ENCODE measurements at regions not wholly inside any gene's neighbourhood (a gene's known extent, or its start where the extent isn't known, plus 50 kb on each side); places are given as distances from the start of the nearest gene placed in this dataset.

- TF ChIP-seq CTCF (conservative IDR thresholded peaks at IDR 0.05): no peak
- H3K4me1 ChIP-seq (ENCODE audit: control insufficient read depth, insufficient read depth, low read length): no peaks in the 10 kb centered on the region
- no peaks in the 10 kb centered on the region for H3K36me3 Mint-ChIP-seq (ENCODE audit: low read depth)
- H3K9ac ChIP-seq (ENCODE audit: extremely low read depth, low read length, poor library complexity, severe bottlenecking): no peak overlapping the region
- no peak overlapping the region for H3K4me3 ChIP-seq (ENCODE audit: low read length)
- no peaks in the 10 kb centered on the region for H3K36me3 ChIP-seq (ENCODE audit: control insufficient read depth, insufficient read depth, low read length)
- no peaks in the 10 kb centered on the region for H3K27me3 ChIP-seq (ENCODE audit: control insufficient read depth, insufficient read depth, low read length, poor library complexity, severe bottlenecking)
- H3K27me3 Mint-ChIP-seq (ENCODE audit: insufficient read depth): no peaks in the 10 kb centered on the region
- no peaks in the 10 kb centered on the region for H3K4me1 Mint-ChIP-seq
- H3K9me3 ChIP-seq (ENCODE audit: control insufficient read depth, low read length): no peaks in the 10 kb centered on the region
- no peak overlapping the region for H3K27ac Mint-ChIP-seq
- H3K9me3 Mint-ChIP-seq: no peaks in the 10 kb centered on the region
- H3K27ac ChIP-seq (ENCODE audit: low read depth, low read length): no peak overlapping the region
- WGBS, 2 experiments (ENCODE audit: insufficient coverage in 1 of 2, insufficient read length in 1 of 2): 87% methylated on average over 6 of the region's 7 CpGs; no CpG with 5 or more reads in 1 of the 2 experiments
- DNase-seq: no peak
- no peak overlapping the region for H3K4me3 Mint-ChIP-seq
These were observed 292.6 kb upstream of the CDH11 start for GRCh38 chr16:65414284-65414984.

- TF ChIP-seq CTCF (conservative IDR thresholded peaks at IDR 0.05): no peak
- H3K27me3 ChIP-seq (ENCODE audit: control insufficient read depth, insufficient read depth, low read length, poor library complexity, severe bottlenecking): no peaks in the 10 kb centered on the region
- no peaks in the 10 kb centered on the region for H3K36me3 ChIP-seq (ENCODE audit: control insufficient read depth, insufficient read depth, low read length)
- WGBS, 2 experiments (ENCODE audit: insufficient coverage in 1 of 2, insufficient read length in 1 of 2): no CpG with 5 or more reads among the region's 2 CpGs
- no peak overlapping the region for H3K4me3 ChIP-seq (ENCODE audit: low read length)
- Mint-ChIP-seq H3K27me3 (ENCODE audit: insufficient read depth) (no peaks in the 10 kb centered on the region), H3K36me3 (ENCODE audit: low read depth) (no peaks in the 10 kb centered on the region), H3K4me3 (no peak overlapping the region), H3K27ac (no peak overlapping the region), H3K4me1 (no peaks in the 10 kb centered on the region), H3K9me3 (no peaks in the 10 kb centered on the region)
- H3K9me3 ChIP-seq (ENCODE audit: control insufficient read depth, low read length): no peaks in the 10 kb centered on the region
- DNase-seq: no peak
- no peak overlapping the region for H3K9ac ChIP-seq (ENCODE audit: extremely low read depth, low read length, poor library complexity, severe bottlenecking)
- no peaks in the 10 kb centered on the region for H3K4me1 ChIP-seq (ENCODE audit: control insufficient read depth, insufficient read depth, low read length)
- no peak overlapping the region for H3K27ac ChIP-seq (ENCODE audit: low read depth, low read length)
These were observed 292.0 kb upstream of the CDH11 start for GRCh38 chr16:65413861-65414260.

- 93 to 96% methylated on average over 4 of the region's 4 CpGs for WGBS, 2 experiments (ENCODE audit: insufficient coverage in 1 of 2, insufficient read length in 1 of 2)
- Mint-ChIP-seq H3K27ac (no peak overlapping the region), H3K36me3 (ENCODE audit: low read depth) (no peaks in the 10 kb centered on the region), H3K4me1 (no peaks in the 10 kb centered on the region), H3K9me3 (no peaks in the 10 kb centered on the region), H3K27me3 (ENCODE audit: insufficient read depth) (no peaks in the 10 kb centered on the region), H3K4me3 (no peak overlapping the region)
- TF ChIP-seq CTCF (conservative IDR thresholded peaks at IDR 0.05): no peak
- no peaks in the 10 kb centered on the region for H3K36me3 ChIP-seq (ENCODE audit: control insufficient read depth, insufficient read depth, low read length)
- H3K9ac ChIP-seq (ENCODE audit: extremely low read depth, low read length, poor library complexity, severe bottlenecking): no peak overlapping the region
- no peak for DNase-seq
- H3K4me1 ChIP-seq (ENCODE audit: control insufficient read depth, insufficient read depth, low read length): no peaks in the 10 kb centered on the region
- no peaks in the 10 kb centered on the region for H3K9me3 ChIP-seq (ENCODE audit: control insufficient read depth, low read length)
- no peak overlapping the region for H3K4me3 ChIP-seq (ENCODE audit: low read length)
- H3K27ac ChIP-seq (ENCODE audit: low read depth, low read length): no peak overlapping the region
- H3K27me3 ChIP-seq (ENCODE audit: control insufficient read depth, insufficient read depth, low read length, poor library complexity, severe bottlenecking): no peaks in the 10 kb centered on the region
These were observed 288.9 kb upstream of the CDH11 start for GRCh38 chr16:65410801-65411200.

All from endodermal cell (in vitro differentiated cells).